ENCODE measurements at regions not wholly inside any gene's neighbourhood (a gene's known extent, or its start where the extent isn't known, plus 50 kb on each side); places are given as distances from the start of the nearest gene placed in this dataset.

DNA sequence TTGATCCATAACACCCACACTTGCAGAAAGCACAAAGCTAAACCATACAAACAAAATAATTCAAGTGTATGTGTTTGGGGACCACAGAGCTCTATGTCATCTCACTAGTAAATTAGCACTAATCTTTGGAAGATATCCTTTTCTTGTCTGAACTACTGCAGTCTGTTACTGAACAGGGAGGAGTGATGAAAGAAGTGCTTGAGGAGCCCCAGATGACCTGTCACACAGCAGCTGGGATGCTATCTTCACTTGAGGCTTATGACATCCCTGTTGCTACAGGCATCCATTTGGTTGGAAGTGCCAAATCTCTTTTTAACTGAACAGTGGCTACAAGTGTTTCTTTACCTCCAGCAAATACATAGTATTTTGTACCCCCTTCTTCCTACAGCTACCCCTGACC lies 386.3 kb upstream of the CHAC2 start (continued):
- TF ChIP-seq SPI1 (IDR thresholded peaks at IDR 0.05; ENCODE audit: borderline replicate concordance, insufficient read depth, low read depth, low read length) (no peak), TCF12 (IDR thresholded peaks at IDR 0.05; ENCODE audit: low read depth, low read length) (no peak), ZBED1 (IDR thresholded peaks at IDR 0.05; ENCODE audit: borderline replicate concordance) (no peak)
- TF ChIP-seq, protein P1, sequence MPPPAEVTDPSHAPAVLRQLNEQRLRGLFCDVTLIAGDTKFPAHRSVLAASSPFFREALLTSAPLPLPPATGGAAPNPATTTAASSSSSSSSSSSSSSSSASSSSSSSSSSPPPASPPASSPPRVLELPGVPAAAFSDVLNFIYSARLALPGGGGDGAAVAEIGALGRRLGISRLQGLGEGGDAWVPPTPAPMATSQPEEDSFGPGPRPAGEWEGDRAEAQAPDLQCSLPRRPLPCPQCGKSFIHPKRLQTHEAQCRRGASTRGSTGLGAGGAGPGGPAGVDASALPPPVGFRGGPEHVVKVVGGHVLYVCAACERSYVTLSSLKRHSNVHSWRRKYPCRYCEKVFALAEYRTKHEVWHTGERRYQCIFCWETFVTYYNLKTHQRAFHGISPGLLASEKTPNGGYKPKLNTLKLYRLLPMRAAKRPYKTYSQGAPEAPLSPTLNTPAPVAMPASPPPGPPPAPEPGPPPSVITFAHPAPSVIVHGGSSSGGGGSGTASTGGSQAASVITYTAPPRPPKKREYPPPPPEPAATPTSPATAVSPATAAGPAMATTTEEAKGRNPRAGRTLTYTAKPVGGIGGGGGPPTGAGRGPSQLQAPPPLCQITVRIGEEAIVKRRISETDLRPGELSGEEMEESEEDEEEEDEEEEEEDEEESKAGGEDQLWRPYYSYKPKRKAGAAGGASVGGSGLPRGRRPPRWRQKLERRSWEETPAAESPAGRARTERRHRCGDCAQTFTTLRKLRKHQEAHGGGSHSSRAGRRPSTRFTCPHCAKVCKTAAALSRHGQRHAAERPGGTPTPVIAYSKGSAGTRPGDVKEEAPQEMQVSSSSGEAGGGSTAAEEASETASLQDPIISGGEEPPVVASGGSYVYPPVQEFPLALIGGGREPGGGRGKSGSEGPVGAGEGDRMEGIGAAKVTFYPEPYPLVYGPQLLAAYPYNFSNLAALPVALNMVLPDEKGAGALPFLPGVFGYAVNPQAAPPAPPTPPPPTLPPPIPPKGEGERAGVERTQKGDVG (CRISPR knock-in tag; IDR thresholded peaks at IDR 0.05), result no peak
- TF ChIP-seq, protein P2, sequence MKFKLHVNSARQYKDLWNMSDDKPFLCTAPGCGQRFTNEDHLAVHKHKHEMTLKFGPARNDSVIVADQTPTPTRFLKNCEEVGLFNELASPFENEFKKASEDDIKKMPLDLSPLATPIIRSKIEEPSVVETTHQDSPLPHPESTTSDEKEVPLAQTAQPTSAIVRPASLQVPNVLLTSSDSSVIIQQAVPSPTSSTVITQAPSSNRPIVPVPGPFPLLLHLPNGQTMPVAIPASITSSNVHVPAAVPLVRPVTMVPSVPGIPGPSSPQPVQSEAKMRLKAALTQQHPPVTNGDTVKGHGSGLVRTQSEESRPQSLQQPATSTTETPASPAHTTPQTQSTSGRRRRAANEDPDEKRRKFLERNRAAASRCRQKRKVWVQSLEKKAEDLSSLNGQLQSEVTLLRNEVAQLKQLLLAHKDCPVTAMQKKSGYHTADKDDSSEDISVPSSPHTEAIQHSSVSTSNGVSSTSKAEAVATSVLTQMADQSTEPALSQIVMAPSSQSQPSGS (IDR thresholded peaks at IDR 0.05; ENCODE audit: low read length), result no peak

DNA sequence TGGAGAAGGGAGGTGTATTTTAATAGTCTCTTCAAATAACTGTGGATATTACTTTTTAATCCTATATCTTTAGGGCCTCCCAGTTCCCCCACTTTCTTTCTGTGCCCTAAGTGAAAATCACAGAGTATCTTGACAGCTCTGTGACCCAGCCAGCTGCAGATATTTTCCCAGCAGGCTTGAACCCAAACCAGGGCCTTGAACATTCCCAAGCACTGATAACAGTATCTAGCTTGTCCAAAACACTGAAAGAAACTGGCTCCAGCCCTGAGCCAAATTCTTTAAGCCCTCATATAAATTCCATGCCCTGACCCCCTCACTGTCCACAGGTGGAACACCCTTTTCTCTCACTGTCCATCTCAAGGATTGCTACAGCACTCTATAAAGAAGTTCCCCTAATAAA lies 388.1 kb upstream of the CHAC2 start:
- no TSS peak for BruUV-seq (replicated peaks)
- intact Hi-C loops (cut with micrococcal nuclease; ENCODE audit: unreplicated experiment), result no loop called here
- POLR2A ChIA-PET, result no interaction called here
- TF ChIP-seq, protein P3, sequence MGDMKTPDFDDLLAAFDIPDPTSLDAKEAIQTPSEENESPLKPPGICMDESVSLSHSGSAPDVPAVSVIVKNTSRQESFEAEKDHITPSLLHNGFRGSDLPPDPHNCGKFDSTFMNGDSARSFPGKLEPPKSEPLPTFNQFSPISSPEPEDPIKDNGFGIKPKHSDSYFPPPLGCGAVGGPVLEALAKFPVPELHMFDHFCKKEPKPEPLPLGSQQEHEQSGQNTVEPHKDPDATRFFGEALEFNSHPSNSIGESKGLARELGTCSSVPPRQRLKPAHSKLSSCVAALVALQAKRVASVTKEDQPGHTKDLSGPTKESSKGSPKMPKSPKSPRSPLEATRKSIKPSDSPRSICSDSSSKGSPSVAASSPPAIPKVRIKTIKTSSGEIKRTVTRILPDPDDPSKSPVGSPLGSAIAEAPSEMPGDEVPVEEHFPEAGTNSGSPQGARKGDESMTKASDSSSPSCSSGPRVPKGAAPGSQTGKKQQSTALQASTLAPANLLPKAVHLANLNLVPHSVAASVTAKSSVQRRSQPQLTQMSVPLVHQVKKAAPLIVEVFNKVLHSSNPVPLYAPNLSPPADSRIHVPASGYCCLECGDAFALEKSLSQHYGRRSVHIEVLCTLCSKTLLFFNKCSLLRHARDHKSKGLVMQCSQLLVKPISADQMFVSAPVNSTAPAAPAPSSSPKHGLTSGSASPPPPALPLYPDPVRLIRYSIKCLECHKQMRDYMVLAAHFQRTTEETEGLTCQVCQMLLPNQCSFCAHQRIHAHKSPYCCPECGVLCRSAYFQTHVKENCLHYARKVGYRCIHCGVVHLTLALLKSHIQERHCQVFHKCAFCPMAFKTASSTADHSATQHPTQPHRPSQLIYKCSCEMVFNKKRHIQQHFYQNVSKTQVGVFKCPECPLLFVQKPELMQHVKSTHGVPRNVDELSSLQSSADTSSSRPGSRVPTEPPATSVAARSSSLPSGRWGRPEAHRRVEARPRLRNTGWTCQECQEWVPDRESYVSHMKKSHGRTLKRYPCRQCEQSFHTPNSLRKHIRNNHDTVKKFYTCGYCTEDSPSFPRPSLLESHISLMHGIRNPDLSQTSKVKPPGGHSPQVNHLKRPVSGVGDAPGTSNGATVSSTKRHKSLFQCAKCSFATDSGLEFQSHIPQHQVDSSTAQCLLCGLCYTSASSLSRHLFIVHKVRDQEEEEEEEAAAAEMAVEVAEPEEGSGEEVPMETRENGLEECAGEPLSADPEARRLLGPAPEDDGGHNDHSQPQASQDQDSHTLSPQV (IDR thresholded peaks at IDR 0.05), result no peak
- TF ChIP-seq ESRRA (IDR thresholded peaks at IDR 0.05; ENCODE audit: low read length) (no peak), CHD1 (IDR thresholded peaks at IDR 0.05; ENCODE audit: low read depth, low read length) (no peak), KDM1A (IDR thresholded peaks at IDR 0.05; ENCODE audit: borderline replicate concordance) (no peak), STAT1 (conservative IDR thresholded peaks at IDR 0.05) (no peak), POLR2AphosphoS2 (IDR thresholded peaks at IDR 0.05; ENCODE audit: low read depth, low read length) (no peak), MXI1 (IDR thresholded peaks at IDR 0.05; ENCODE audit: low read depth, low read length) (no peak), MTA2 (IDR thresholded peaks at IDR 0.05; ENCODE audit: low read depth) (no peak), ETV6 (conservative IDR thresholded peaks at IDR 0.05 in 1 of 2, IDR thresholded peaks at IDR 0.05 in 1 of 2; ENCODE audit: borderline replicate concordance in 1 of 2, low read depth in 1 of 2) (no peak), LARP7 (IDR thresholded peaks at IDR 0.05) (no peak)

More for the DNA sequence above, 388.1 kb upstream of the CHAC2 start:
- no peak overlapping the region for H3K9ac ChIP-seq (ENCODE audit: control insufficient read depth, insufficient read depth, low read length)
- ChIA-PET RAD21 (ENCODE audit: unreplicated experiment) (no interaction called here), CTCF (no interaction called here), SMC1A (ENCODE audit: uncharacterized antibody, unreplicated experiment) (no interaction called here)
- ATAC-seq (no peak), DNase-seq (ENCODE audit: low read depth, low spot score) (no peak), FAIRE-seq (no peak)
- H2AFZ ChIP-seq (ENCODE audit: control insufficient read depth, low read depth, low read length), result no peak overlapping the region
- no peaks in the 10 kb centered on the region for H3K27me3 ChIP-seq (replicated peaks in 1 of 2; ENCODE audit: control insufficient read depth in 2 of 2, insufficient read depth in 2 of 2, low read length in 1 of 2)
- no peak overlapping the region for H3K4me3 ChIP-seq
- H3K4me1 ChIP-seq (ENCODE audit: control insufficient read depth, insufficient read depth, low read length), result no peaks in the 10 kb centered on the region
- H3K36me3 ChIP-seq (ENCODE audit: control insufficient read depth in 2 of 2, insufficient read depth in 2 of 2, low read length in 1 of 2), result no peaks in the 10 kb centered on the region
- in situ Hi-C loops (cut with MboI), result no loop called here
- no peaks in the 10 kb centered on the region for H3K79me2 ChIP-seq (ENCODE audit: control insufficient read depth, insufficient read depth, low read length)
- H3K9me3 ChIP-seq (replicated peaks; ENCODE audit: control insufficient read depth, insufficient read depth, low read length), result no peaks in the 10 kb centered on the region
- no peak overlapping the region for H3K27ac ChIP-seq (ENCODE audit: control insufficient read depth, insufficient read depth)
- H4K20me1 ChIP-seq (ENCODE audit: control insufficient read depth, insufficient read depth), result no peaks in the 10 kb centered on the region
- no peak overlapping the region for H3K4me2 ChIP-seq (ENCODE audit: control insufficient read depth, insufficient read depth)
